Suprapubic skin (tissue), 4 donors: ENCODE measurements at regions not wholly inside any gene's neighbourhood (a gene's known extent, or its start where the extent isn't known, plus 50 kb on each side); places are given as distances from the start of the nearest gene placed in this dataset.

Source experiments
- POLR2A ChIP-seq, 2 donors: fragments of 450-650 bp; IDR thresholded peaks; one replicate each; pipeline ENCODE4 v1.6.1; 2017; ENCODE audit warnings: antibody characterized with exemption in 2 of 2, mild to moderate bottlenecking in 2 of 2, moderate library complexity in 2 of 2
- POLR2AphosphoS5 ChIP-seq, 3 donors: sonication (generic); formaldehyde crosslinking; IDR thresholded peaks; one replicate each; pipeline ENCODE4 v1.6.1; 2017; ENCODE audit warnings: antibody characterized with exemption in 3 of 3
- TF ChIP-seq, protein P1 (sequence below), 2 donors: fragments of 200-600 bp in 1 of 2; fragments of 450-650 bp in 1 of 2; sonication (generic) in 1 of 2; IDR thresholded peaks; one replicate each; pipeline ENCODE4 v1.5.1; 2016 to 2019; ENCODE audit warnings: antibody characterized with exemption in 2 of 2, mild to moderate bottlenecking in 1 of 2, moderate library complexity in 1 of 2

DNA sequence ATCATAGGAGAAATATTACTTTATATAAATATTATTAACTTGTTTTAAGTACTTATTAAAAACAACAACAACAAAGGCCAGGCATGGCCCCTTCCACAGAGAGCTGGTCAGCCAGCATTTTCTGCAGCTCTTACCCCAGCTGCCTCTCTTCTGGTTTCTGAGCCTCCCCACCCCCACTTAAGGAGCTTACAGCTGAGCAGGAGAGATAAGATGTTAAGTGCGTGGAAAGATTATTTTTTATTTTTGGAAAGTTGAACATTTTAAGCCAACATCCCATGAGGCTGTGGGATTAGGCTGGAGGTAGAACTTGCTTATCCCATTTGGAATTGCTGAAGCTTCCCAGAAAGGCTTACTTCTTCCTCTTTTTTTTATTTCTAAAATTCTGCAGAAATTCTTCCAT, 401.2 kb downstream of the SEC14L1 start:
- TF ChIP-seq, protein P1, sequence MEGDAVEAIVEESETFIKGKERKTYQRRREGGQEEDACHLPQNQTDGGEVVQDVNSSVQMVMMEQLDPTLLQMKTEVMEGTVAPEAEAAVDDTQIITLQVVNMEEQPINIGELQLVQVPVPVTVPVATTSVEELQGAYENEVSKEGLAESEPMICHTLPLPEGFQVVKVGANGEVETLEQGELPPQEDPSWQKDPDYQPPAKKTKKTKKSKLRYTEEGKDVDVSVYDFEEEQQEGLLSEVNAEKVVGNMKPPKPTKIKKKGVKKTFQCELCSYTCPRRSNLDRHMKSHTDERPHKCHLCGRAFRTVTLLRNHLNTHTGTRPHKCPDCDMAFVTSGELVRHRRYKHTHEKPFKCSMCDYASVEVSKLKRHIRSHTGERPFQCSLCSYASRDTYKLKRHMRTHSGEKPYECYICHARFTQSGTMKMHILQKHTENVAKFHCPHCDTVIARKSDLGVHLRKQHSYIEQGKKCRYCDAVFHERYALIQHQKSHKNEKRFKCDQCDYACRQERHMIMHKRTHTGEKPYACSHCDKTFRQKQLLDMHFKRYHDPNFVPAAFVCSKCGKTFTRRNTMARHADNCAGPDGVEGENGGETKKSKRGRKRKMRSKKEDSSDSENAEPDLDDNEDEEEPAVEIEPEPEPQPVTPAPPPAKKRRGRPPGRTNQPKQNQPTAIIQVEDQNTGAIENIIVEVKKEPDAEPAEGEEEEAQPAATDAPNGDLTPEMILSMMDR (IDR thresholded peaks at IDR 0.05): no peak
- TF ChIP-seq POLR2A (IDR thresholded peaks at IDR 0.05) (no peak), POLR2AphosphoS5 (IDR thresholded peaks at IDR 0.05) (no peak)
